Hepatocyte (in vitro differentiated cells): ENCODE measurements at regions not wholly inside any gene's neighbourhood (a gene's known extent, or its start where the extent isn't known, plus 50 kb on each side); places are given as distances from the start of the nearest gene placed in this dataset.

Source experiments
- DNase-seq: peaks from one replicate; pipeline ENCODE4 v3.0.0-alpha.2; 2016; ENCODE audit warnings: low spot score
- H2AFZ ChIP-seq: fragments of 200-600 bp; sonication (generic); 2 replicates; pipeline ENCODE4 v1.6.0; 2016; ENCODE audit warnings: antibody characterized with exemption, mild to moderate bottlenecking
- H3K27ac ChIP-seq: fragments of 200-600 bp; sonication (generic); 2 replicates; pipeline ENCODE4 v1.5.1; 2016; ENCODE audit warnings: mild to moderate bottlenecking
- H3K27me3 ChIP-seq: fragments of 200-600 bp; sonication (generic); 2 replicates; pipeline ENCODE4 v1.6.1; 2016
- H3K36me3 ChIP-seq: fragments of 200-600 bp; sonication (generic); replicated peaks from 2 replicates; pipeline ENCODE4 v1.5.1; 2016; ENCODE audit warnings: low read depth; ENCODE audit not compliant: insufficient read depth
- H3K4me1 ChIP-seq: fragments of 200-600 bp; sonication (generic); 2 replicates; pipeline ENCODE4 v1.5.1; 2016; ENCODE audit warnings: mild to moderate bottlenecking, moderate library complexity; ENCODE audit not compliant: insufficient read depth
- H3K4me2 ChIP-seq: fragments of 200-600 bp; sonication (generic); 2 replicates; pipeline ENCODE4 v1.6.0; 2016
- H3K4me3 ChIP-seq: fragments of 200-600 bp; sonication (generic); 2 replicates; pipeline ENCODE4 v1.5.1; 2016; ENCODE audit warnings: mild to moderate bottlenecking
- H3K79me2 ChIP-seq: fragments of 200-600 bp; sonication (generic); 2 replicates; pipeline ENCODE4 v1.6.0; 2017; ENCODE audit warnings: mild to moderate bottlenecking
- H3K9me2 ChIP-seq: fragments of 200-600 bp; sonication (generic); replicated peaks from 2 replicates; pipeline ENCODE4 v1.6.0; 2017; ENCODE audit warnings: mild to moderate bottlenecking; ENCODE audit not compliant: insufficient read depth
- H3K9me3 ChIP-seq: fragments of 200-600 bp; sonication (generic); 2 replicates; pipeline ENCODE4 v1.5.1; 2016; ENCODE audit warnings: low read depth, mild to moderate bottlenecking
- H4K20me1 ChIP-seq: fragments of 200-600 bp; sonication (generic); 2 replicates; pipeline ENCODE4 v1.6.0; 2016; ENCODE audit warnings: mild to moderate bottlenecking; ENCODE audit not compliant: insufficient read depth, poor library complexity, severe bottlenecking
- CTCF ChIP-seq: fragments of 200-600 bp; sonication (generic); IDR thresholded peaks from 2 replicates; pipeline ENCODE4 v1.5.1; 2016; ENCODE audit warnings: antibody characterized with exemption, mild to moderate bottlenecking; ENCODE audit not compliant: poor library complexity
- EZH2 ChIP-seq: fragments of 200-600 bp; sonication (generic); IDR thresholded peaks from 2 replicates; pipeline ENCODE4 v1.6.1; 2016; ENCODE audit warnings: antibody characterized with exemption, mild to moderate bottlenecking, borderline replicate concordance
- EZH2phosphoT487 ChIP-seq: fragments of 200-600 bp; sonication (generic); IDR thresholded peaks from one replicate; pipeline ENCODE4 v1.6.1; 2018; ENCODE audit warnings: antibody characterized with exemption, mild to moderate bottlenecking, low read depth, moderate library complexity; ENCODE audit not compliant: unreplicated experiment, severe bottlenecking
- WGBS: methylation state at CpG from one replicate; pipeline ENCODE4 v1.1.6; 2016; ENCODE audit warnings: low lambda C conversion rate; ENCODE audit errors: missing lambda C conversion rate; 5-methylcytosine and 5-hydroxymethylcytosine counted together

GRCh38 chr16:19972111-19972510 lies 87.5 kb upstream of the GPRC5B start:
- WGBS = 79% methylated on average over 4 of the region's 4 CpGs

GRCh38 chr16:19968891-19969683 lies 84.4 kb upstream of the GPRC5B start:
- H3K4me2 ChIP-seq = no peak overlapping the region
- H3K4me3 ChIP-seq = no peak overlapping the region
- TF ChIP-seq EZH2phosphoT487 (no peak), CTCF (no peak), EZH2 (no peak)
- H2AFZ ChIP-seq = no peak overlapping the region
- no peaks in the 10 kb centered on the region for H3K4me1 ChIP-seq
- H4K20me1 ChIP-seq = no peaks in the 10 kb centered on the region
- no peaks in the 10 kb centered on the region for H3K9me2 ChIP-seq
- H3K27me3 ChIP-seq = no peaks in the 10 kb centered on the region
- 68% methylated on average over 8 of the region's 8 CpGs for whole genome bisulfite sequencing
- H3K36me3 ChIP-seq = no peaks in the 10 kb centered on the region
- H3K27ac ChIP-seq = no peak overlapping the region
- peak; percentile 1 for DNase-seq
- H3K9me3 ChIP-seq = no peaks in the 10 kb centered on the region
- H3K79me2 ChIP-seq = no peaks in the 10 kb centered on the region

More at GRCh38 chr16:19972111-19972510, 87.5 kb upstream of the GPRC5B start:
- TF ChIP-seq EZH2 (no peak), EZH2phosphoT487 (no peak)
- Histone ChIP-seq H3K36me3 (no peaks in the 10 kb centered on the region), H3K27ac (no peak overlapping the region), H3K4me2 (no peak overlapping the region), H3K9me2 (no peaks in the 10 kb centered on the region), H2AFZ (no peak overlapping the region), H3K4me1 (no peaks in the 10 kb centered on the region), H3K9me3 (no peaks in the 10 kb centered on the region), H3K27me3 (no peaks in the 10 kb centered on the region), H3K79me2 (no peaks in the 10 kb centered on the region), H3K4me3 (no peak overlapping the region), H4K20me1 (no peaks in the 10 kb centered on the region)
- DNase-seq = peak; percentile 0

- Histone ChIP-seq H3K27ac (no peak overlapping the region), H3K27me3 (no peaks in the 10 kb centered on the region), H3K79me2 (no peaks in the 10 kb centered on the region), H3K9me2 (no peaks in the 10 kb centered on the region), H3K4me2 (no peak overlapping the region), H2AFZ (no peak overlapping the region), H3K4me3 (no peak overlapping the region), H3K4me1 (no peaks in the 10 kb centered on the region), H4K20me1 (no peaks in the 10 kb centered on the region), H3K36me3 (no peaks in the 10 kb centered on the region), H3K9me3 (no peaks in the 10 kb centered on the region)
- DNase-seq = no peak
- 98% methylated on average over 5 of the region's 5 CpGs for WGBS
- TF ChIP-seq EZH2 = no peak
- TF ChIP-seq EZH2phosphoT487 = no peak
- TF ChIP-seq CTCF = no peak
Measured at GRCh38 chr16:19967963-19968362, 83.3 kb upstream of the GPRC5B start.

GRCh38 chr16:19967561-19967960 lies 82.9 kb upstream of the GPRC5B start:
- DNase-seq = peak; percentile 0
- no peaks in the 10 kb centered on the region for H4K20me1 ChIP-seq
- TF ChIP-seq EZH2phosphoT487 (no peak), EZH2 (no peak), CTCF (no peak)
- H3K36me3 ChIP-seq = no peaks in the 10 kb centered on the region
- H3K4me1 ChIP-seq = no peaks in the 10 kb centered on the region
- no peak overlapping the region for H3K4me2 ChIP-seq
- no peaks in the 10 kb centered on the region for H3K9me3 ChIP-seq
- no peak overlapping the region for H3K27ac ChIP-seq
- no peaks in the 10 kb centered on the region for H3K27me3 ChIP-seq
- H2AFZ ChIP-seq = no peak overlapping the region
- no peak overlapping the region for H3K4me3 ChIP-seq
- no peaks in the 10 kb centered on the region for H3K79me2 ChIP-seq
- H3K9me2 ChIP-seq = no peaks in the 10 kb centered on the region
